H1 (cell line): ENCODE measurements at regions not wholly inside any gene's neighbourhood (a gene's known extent, or its start where the extent isn't known, plus 50 kb on each side); places are given as distances from the start of the nearest gene placed in this dataset.

ENCODE experiments used
- CTCF ChIA-PET: fragments of 300-600 bp; sonication (Branson Sonifier 250); formaldehyde crosslinking; loops from one replicate; lab custom pipeline; 2021; ENCODE audit not compliant: partially characterized antibody; lab: Charles Lee
- POLR2A ChIA-PET: fragments of 300-600 bp; sonication (Branson Sonifier 250); formaldehyde crosslinking; loops from one replicate; lab custom pipeline; 2021; ENCODE audit warnings: inconsistent platforms; ENCODE audit not compliant: partially characterized antibody; lab: Charles Lee
- DNase-seq, 2 experiments: peaks; one replicate each; pipeline versions ENCODE4 v3.0.0 to v3.0.0-alpha.2; 2010 to 2022; ENCODE audit warnings: low spot score in 2 of 2, low read depth in 1 of 2, mixed read lengths in 1 of 2
- FAIRE-seq: peaks from 2 replicates; lab custom pipeline; 2011; peaks lifted over from hg19 to GRCh38; lab: Jason Lieb, UNC
- H2AFZ ChIP-seq: 2 replicates; pipeline ENCODE4 v1.8.1; 2012; ENCODE audit warnings: low read length, inconsistent platforms
- H2AK5ac ChIP-seq: 2 replicates; pipeline ENCODE4 v1.6.1; 2013; ENCODE audit warnings: low read depth, low read length
- H2BK120ac ChIP-seq: replicated peaks from 2 replicates; pipeline ENCODE3; 2013; ENCODE audit warnings: low read depth, low read length, inconsistent platforms
- H2BK12ac ChIP-seq: 2 replicates; pipeline ENCODE4 v1.6.1; 2013; ENCODE audit warnings: low read depth, low read length
- H2BK15ac ChIP-seq: 2 replicates; pipeline ENCODE4 v1.6.1; 2013; ENCODE audit warnings: low read length
- H2BK20ac ChIP-seq: 2 replicates; pipeline ENCODE4 v1.6.1; 2013; ENCODE audit warnings: low read length
- H2BK5ac ChIP-seq: 2 replicates; pipeline ENCODE4 v1.6.1; 2013; ENCODE audit warnings: low read depth, low read length
- H3K14ac ChIP-seq: 2 replicates; pipeline ENCODE4 v1.6.1; 2013; ENCODE audit warnings: inconsistent platforms; ENCODE audit not compliant: insufficient read length
- H3K18ac ChIP-seq: 2 replicates; pipeline ENCODE4 v1.6.1; 2013; ENCODE audit warnings: low read length; ENCODE audit errors: extremely low read depth
- H3K23ac ChIP-seq: 2 replicates; pipeline ENCODE4 v1.6.1; 2013; ENCODE audit warnings: inconsistent platforms; ENCODE audit not compliant: insufficient read length
- H3K23me2 ChIP-seq: 2 replicates; pipeline ENCODE4 v1.6.1; 2013; ENCODE audit warnings: low read depth, low read length
- H3K27ac ChIP-seq: 2 replicates; pipeline ENCODE4 v1.6.1; 2011; ENCODE audit warnings: low read depth, low read length, inconsistent platforms
- H3K27me3 ChIP-seq, 4 experiments: replicated peaks in 1 of 4; 1 replicate in 1 of 4; 2 replicates in 3 of 4; pipeline versions ENCODE4 v1.6.1 to v1.8.1; 2011 to 2013; ENCODE audit warnings: low read length in 3 of 4, mild to moderate bottlenecking in 3 of 4, inconsistent platforms in 2 of 4, mixed read lengths in 2 of 4, moderate library complexity in 1 of 4; ENCODE audit not compliant: control insufficient read depth in 3 of 4, insufficient read depth in 3 of 4; ENCODE audit errors: extremely low read depth in 1 of 4
- H3K36me3 ChIP-seq, 4 experiments: 2 replicates each; pipeline versions ENCODE4 v1.6.1 to v1.8.1; 2011 to 2013; ENCODE audit warnings: mild to moderate bottlenecking in 4 of 4, low read length in 3 of 4, moderate library complexity in 2 of 4, control low read depth in 1 of 4, inconsistent platforms in 1 of 4; ENCODE audit not compliant: insufficient read depth in 4 of 4, control insufficient read depth in 2 of 4
- H3K4ac ChIP-seq: replicated peaks from 2 replicates; pipeline ENCODE3; 2013; ENCODE audit warnings: low read length, low read depth, mixed read lengths, inconsistent platforms; ENCODE audit not compliant: insufficient read length
- H3K4me1 ChIP-seq, 4 experiments: replicated peaks in 1 of 4; 1 replicate in 1 of 4; 2 replicates in 3 of 4; pipeline versions ENCODE4 v1.6.1 to v1.8.1; 2011 to 2013; ENCODE audit warnings: low read length in 3 of 4, inconsistent platforms in 2 of 4, mixed read lengths in 1 of 4; ENCODE audit not compliant: insufficient read depth in 4 of 4, control insufficient read depth in 3 of 4
- H3K4me2 ChIP-seq, 2 experiments: 2 replicates each; pipeline versions ENCODE4 v1.6.1 to v1.8.1; 2011 to 2013; ENCODE audit warnings: low read depth in 2 of 2, low read length in 2 of 2, control low read depth in 1 of 2, inconsistent platforms in 1 of 2, mild to moderate bottlenecking in 1 of 2; ENCODE audit not compliant: insufficient read depth in 1 of 2
- H3K4me3 ChIP-seq, 4 experiments: fragments of 200-600, 300-600 bp in 1 of 4; sonication (generic), shearing (Covaris generic), sonication (Bioruptor Twin) in 1 of 4; 2 replicates each; pipeline versions ENCODE4 v1.5.1 to v1.8.1; 2011 to 2016; ENCODE audit warnings: low read length in 4 of 4, low read depth in 3 of 4, control low read depth in 2 of 4, inconsistent platforms in 2 of 4, mild to moderate bottlenecking in 2 of 4, mixed read lengths in 1 of 4, moderate library complexity in 1 of 4; ENCODE audit not compliant: insufficient read depth in 2 of 4; ENCODE audit errors: extremely low read depth in 1 of 4
- H3K56ac ChIP-seq: replicated peaks from 2 replicates; pipeline ENCODE3; 2013; ENCODE audit warnings: low read depth, mild to moderate bottlenecking, mixed read lengths, low read length, inconsistent platforms; ENCODE audit not compliant: insufficient read length
- H3K79me1 ChIP-seq: 2 replicates; pipeline ENCODE4 v1.6.1; 2013; ENCODE audit warnings: low read depth, low read length, control low read depth
- H3K79me2 ChIP-seq, 2 experiments: 2 replicates each; pipeline versions ENCODE4 v1.6.1 to v1.8.1; 2012 to 2013; ENCODE audit warnings: low read length in 2 of 2, mild to moderate bottlenecking in 2 of 2, inconsistent platforms in 1 of 2; ENCODE audit not compliant: insufficient read depth in 2 of 2, control insufficient read depth in 1 of 2
- H3K9ac ChIP-seq, 4 experiments: replicated peaks in 1 of 4; 1 replicate in 1 of 4; 2 replicates in 3 of 4; pipeline versions ENCODE4 v1.6.1 to v1.8.1; 2011 to 2013; ENCODE audit warnings: low read depth in 3 of 4, low read length in 3 of 4, control low read depth in 2 of 4, mild to moderate bottlenecking in 2 of 4, moderate library complexity in 2 of 4, inconsistent platforms in 1 of 4; ENCODE audit errors: extremely low read depth in 1 of 4
- H3K9me3 ChIP-seq, 2 experiments: 2 replicates each; pipeline versions ENCODE4 v1.6.1 to v1.8.1; 2012 to 2013; ENCODE audit warnings: mild to moderate bottlenecking in 2 of 2, moderate library complexity in 2 of 2, control low read depth in 1 of 2, inconsistent platforms in 1 of 2, low read depth in 1 of 2, low read length in 1 of 2, mixed read lengths in 1 of 2; ENCODE audit not compliant: insufficient read depth in 2 of 2
- H4K20me1 ChIP-seq, 2 experiments: replicated peaks in 1 of 2; 2 replicates each; pipeline versions ENCODE3 to v1.8.1; 2011 to 2013; ENCODE audit warnings: inconsistent platforms in 2 of 2, low read length in 2 of 2, mild to moderate bottlenecking in 1 of 2; ENCODE audit not compliant: insufficient read depth in 2 of 2, control insufficient read depth in 1 of 2
- H4K5ac ChIP-seq: 2 replicates; pipeline ENCODE4 v1.6.1; 2013; ENCODE audit warnings: low read length, low read depth, mixed read lengths, inconsistent platforms; ENCODE audit not compliant: insufficient read length
- H4K8ac ChIP-seq: 2 replicates; pipeline ENCODE4 v1.8.0; 2013; ENCODE audit warnings: mild to moderate bottlenecking, moderate library complexity, low read length, inconsistent platforms; ENCODE audit not compliant: insufficient read depth; ENCODE audit errors: extremely low read depth
- H4K91ac ChIP-seq: replicated peaks from 2 replicates; pipeline ENCODE3; 2013; ENCODE audit warnings: low read length, mixed read lengths, inconsistent platforms; ENCODE audit not compliant: insufficient read length
- ASH2L ChIP-seq: fragments of 200-600, 300-600 bp; sonication (generic); IDR thresholded peaks from one replicate; pipeline ENCODE4 v1.7.1; 2017; ENCODE audit warnings: low read length
- BACH1 ChIP-seq: IDR thresholded peaks from 2 replicates; pipeline ENCODE4 v1.6.1; 2012; ENCODE audit warnings: low read length, improper control_type of control experiment
- CTBP2 ChIP-seq: IDR thresholded peaks from 2 replicates; pipeline ENCODE4 v1.7.0; 2011; ENCODE audit warnings: borderline replicate concordance, mild to moderate bottlenecking, moderate library complexity, mixed read lengths, low read length; ENCODE audit not compliant: insufficient read depth, insufficient read length
- CTCF ChIP-seq, 3 experiments: IDR thresholded peaks; 1 replicate in 2 of 3; 2 replicates in 1 of 3; pipeline versions ENCODE4 v1.5.1 to v1.6.1; 2011; ENCODE audit warnings: low read length in 3 of 3, mild to moderate bottlenecking in 3 of 3, inconsistent platforms in 2 of 3, low read depth in 1 of 3, moderate library complexity in 1 of 3; ENCODE audit not compliant: insufficient read depth in 1 of 3; ENCODE audit errors: control extremely low read depth in 1 of 3
- EGR1 ChIP-seq: IDR thresholded peaks from 2 replicates; pipeline ENCODE4 v1.6.1; 2011; ENCODE audit warnings: low read depth, low read length, borderline replicate concordance
- GABPA ChIP-seq: IDR thresholded peaks from 2 replicates; pipeline ENCODE4 v1.6.1; 2011; ENCODE audit warnings: mild to moderate bottlenecking, low read length, moderate library complexity, borderline replicate concordance; ENCODE audit not compliant: insufficient read depth
- MAX ChIP-seq: IDR thresholded peaks from 2 replicates; pipeline ENCODE4 v1.6.1; 2012; ENCODE audit warnings: inconsistent platforms
- PHF8 ChIP-seq: fragments of 200-600 bp; sonication (generic); conservative IDR thresholded peaks from 2 replicates; pipeline ENCODE4 v1.7.1; 2012; ENCODE audit warnings: low read depth, mild to moderate bottlenecking, inconsistent platforms, low read length, moderate library complexity
- RXRA ChIP-seq: IDR thresholded peaks from 2 replicates; pipeline ENCODE4 v1.6.1; 2011; ENCODE audit warnings: low read depth, mild to moderate bottlenecking, low read length, moderate library complexity; ENCODE audit not compliant: insufficient read depth
- SP1 ChIP-seq: IDR thresholded peaks from 2 replicates; pipeline ENCODE4 v1.6.1; 2011; ENCODE audit warnings: low read depth, low read length
- ZNF274 ChIP-seq: IDR thresholded peaks from 2 replicates; pipeline ENCODE4 v1.7.0; 2012; ENCODE audit warnings: low read length, borderline replicate concordance; ENCODE audit errors: extremely low read depth
- WGBS, 2 experiments: shearing (Covaris generic) in 1 of 2; methylation state at CpG; one replicate each; pipeline versions ENCODE4 v1.1.6 to v1.1.7; 2013 to 2015; ENCODE audit warnings: low lambda C conversion rate in 2 of 2, mixed read lengths in 2 of 2, inconsistent platforms in 1 of 2, low coverage in 1 of 2, missing lambda C conversion rate in 1 of 2; ENCODE audit not compliant: insufficient replicate concordance in 2 of 2, insufficient coverage in 1 of 2, insufficient read length in 1 of 2; ENCODE audit errors: extremely low coverage in 1 of 2, missing lambda C conversion rate in 1 of 2; 5-methylcytosine and 5-hydroxymethylcytosine counted together

- Histone ChIP-seq H4K8ac (no peak overlapping the region), H3K79me1 (no peaks in the 10 kb centered on the region), H2BK15ac (no peak overlapping the region), H3K9me3 (no peaks in the 10 kb centered on the region), H3K4me1 (no peaks in the 10 kb centered on the region), H3K56ac (no peak overlapping the region), H3K23me2 (no peaks in the 10 kb centered on the region), H3K27me3 (no peaks in the 10 kb centered on the region), H4K91ac (no peak overlapping the region), H2BK5ac (no peak overlapping the region), H3K14ac (no peak overlapping the region), H2BK12ac (no peak overlapping the region), H2AFZ (no peak overlapping the region), H4K20me1 (no peaks in the 10 kb centered on the region), H3K27ac (no peak overlapping the region), H2AK5ac (no peak overlapping the region), H3K23ac (no peak overlapping the region), H3K9ac (no peak overlapping the region), H3K4ac (no peak overlapping the region), H3K79me2 (no peaks in the 10 kb centered on the region), H3K4me2 (no peak overlapping the region), H3K36me3 (no peaks in the 10 kb centered on the region), H2BK20ac (no peak overlapping the region), H3K4me3 (no peak overlapping the region), H4K5ac (no peak overlapping the region), H3K18ac (no peak overlapping the region), H2BK120ac (no peak overlapping the region)
- FAIRE-seq (no peak), DNase-seq (no peak)
- whole genome bisulfite sequencing, 2 experiments = 90% methylated on average over 5 of the region's 5 CpGs; no CpG with 5 or more reads in 1 of the 2 experiments
- POLR2A ChIA-PET = no interaction called here
- CTCF ChIA-PET = interaction anchor here (0.5 to 3.0 kb wide), 4 partner anchors 17 to 285 kb away, joined by 3 to 28 read pairs (median 10); no protein-coding TSS in a partner anchor
- TF ChIP-seq MAX (no peak), GABPA (no peak), CTBP2 (no peak), PHF8 (no peak), BACH1 (no peak), ASH2L (no peak), EGR1 (no peak), CTCF (IDR thresholded peaks at IDR 0.05; ENCODE audit: control extremely low read depth in 1 of 3, insufficient read depth in 1 of 3, low read depth in 1 of 3, low read length in 3 of 3) (no peak), ZNF274 (no peak), RXRA (no peak), SP1 (no peak)
Measured at GRCh38 chrX:109858602-109859341, 125.7 kb upstream of the ACSL4 start.
